Pons (tissue), 1 donor: ENCODE measurements at regions not wholly inside any gene's neighbourhood (a gene's known extent, or its start where the extent isn't known, plus 50 kb on each side); places are given as distances from the start of the nearest gene placed in this dataset.

Experiments
- DNase-seq: peaks from one replicate; pipeline ENCODE4 v3.0.0-alpha.2; 2016; ENCODE audit warnings: low spot score

DNA sequence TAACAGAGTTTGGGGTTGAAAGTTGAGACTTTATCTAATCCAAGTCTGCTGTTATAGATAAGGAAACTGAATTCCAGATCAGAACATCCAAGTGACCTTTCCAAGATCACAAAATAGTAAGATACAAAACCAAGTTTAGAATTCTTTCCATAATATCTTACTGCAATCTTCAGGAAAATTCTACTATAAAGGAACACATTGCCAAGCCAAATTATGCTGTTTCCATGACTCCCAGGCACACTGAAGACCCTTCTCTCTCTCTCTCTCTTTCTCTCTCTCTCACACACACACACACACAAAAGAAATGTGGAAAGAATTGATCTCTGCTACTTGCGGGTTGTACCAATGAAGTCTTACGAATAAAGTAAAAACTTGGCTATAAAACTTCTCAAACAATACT, 398.4 kb downstream of the METTL4 start:
- no peak for DNase-seq

DNA sequence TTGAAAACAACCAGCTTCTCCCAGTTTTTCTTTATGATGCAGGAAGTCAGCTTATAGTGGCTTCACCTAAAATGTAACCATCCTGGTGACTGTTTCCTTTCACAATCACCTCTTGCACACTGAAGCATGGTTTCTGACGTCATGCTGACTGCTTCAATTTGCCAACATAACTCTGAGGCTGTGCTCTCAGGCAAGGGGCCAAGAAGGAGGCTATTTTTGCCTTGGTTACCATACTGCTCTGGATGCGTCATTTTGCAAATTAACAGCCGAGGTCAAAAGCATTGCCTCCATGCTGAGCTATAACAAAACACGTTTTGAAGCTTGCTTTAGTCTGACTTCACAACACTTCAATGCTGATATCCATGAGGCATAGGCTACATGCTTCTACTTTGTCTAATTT, 397.8 kb downstream of the METTL4 start:
- no peak for DNase-seq

- no peak for DNase-seq
These were observed 393.3 kb downstream of the METTL4 start for GRCh38 chr18:2178036-2178435.

GRCh38 chr18:2179498-2180183, 391.7 kb downstream of the METTL4 start:
- no peak for DNase-seq

DNA sequence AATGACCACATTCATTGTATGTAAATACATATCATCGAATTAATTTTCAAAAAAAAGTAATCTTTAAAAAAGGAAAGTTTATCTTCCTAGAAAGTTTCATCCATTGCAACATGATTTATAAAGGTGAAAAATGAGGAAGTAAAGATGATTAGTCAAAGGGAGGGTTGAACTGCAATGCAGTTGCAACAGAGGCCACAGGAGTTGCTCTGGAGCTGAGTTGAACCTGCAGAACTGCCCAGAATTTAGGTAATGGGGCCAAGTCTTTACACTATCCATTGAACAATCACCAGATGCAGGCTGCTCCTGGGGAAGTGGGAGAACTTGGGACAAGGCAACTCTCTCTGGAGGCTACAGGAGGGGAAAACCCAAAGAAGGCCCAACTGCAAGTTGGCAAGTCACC, 390.7 kb downstream of the METTL4 start:
- no peak for DNase-seq

DNA sequence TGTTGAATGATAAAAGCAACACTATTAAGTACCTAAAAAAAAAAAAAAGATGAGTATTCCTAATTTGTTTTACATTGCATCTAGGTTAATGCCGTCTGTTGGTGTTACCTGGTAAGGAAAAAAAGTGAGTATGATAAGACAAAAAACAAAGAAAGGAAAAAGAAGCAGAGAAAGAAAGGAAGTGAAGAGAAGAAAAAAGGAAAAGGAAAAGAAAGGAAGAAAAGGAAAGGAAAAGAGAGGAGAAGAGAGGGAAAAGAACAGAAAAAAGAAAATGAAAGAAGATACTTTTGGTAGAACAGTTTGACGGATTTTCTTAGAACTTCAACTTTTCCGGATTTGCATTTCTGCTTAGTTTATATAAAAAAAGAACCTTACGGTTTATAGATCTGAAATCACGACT, 387.9 kb downstream of the METTL4 start:
- DNase-seq: no peak

DNA sequence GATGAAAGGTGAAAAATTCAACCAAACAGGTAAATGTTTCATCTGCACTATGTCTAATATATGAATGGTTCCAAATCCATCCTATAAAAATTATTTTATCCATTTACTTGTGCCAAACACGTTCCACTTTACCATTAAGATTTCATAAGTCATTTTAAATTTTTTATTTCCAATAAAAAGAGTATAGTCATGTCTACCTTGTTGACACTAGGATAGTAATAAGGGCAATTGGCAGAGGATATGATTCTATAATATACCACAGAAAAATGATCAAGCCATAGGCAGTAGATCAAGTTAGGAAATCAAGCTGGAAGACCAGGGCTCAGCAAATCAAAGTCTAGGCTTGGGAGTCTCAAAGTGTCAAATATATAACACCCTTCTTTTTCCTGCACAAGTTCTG, 384.3 kb downstream of the METTL4 start:
- DNase-seq: no peak

DNA sequence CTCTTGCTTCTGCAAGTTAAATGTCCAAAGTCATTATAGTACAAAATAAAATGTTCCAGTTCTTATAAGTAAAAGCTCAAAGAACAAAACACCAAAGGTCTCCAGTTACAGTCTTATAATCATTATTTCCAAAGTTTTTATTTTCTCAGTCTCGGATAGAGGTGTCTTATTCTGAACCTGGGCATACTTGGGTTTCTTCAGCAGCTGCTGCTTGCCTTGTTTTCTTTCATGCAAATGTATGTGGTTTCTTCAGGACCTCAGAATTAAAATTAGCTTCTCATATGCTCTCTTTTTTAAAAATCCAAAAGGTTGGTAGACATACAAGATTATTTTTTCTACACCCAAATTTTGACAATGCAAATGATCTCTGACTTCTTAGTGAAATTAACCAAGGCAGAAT, 383.0 kb downstream of the METTL4 start:
- no peak for DNase-seq

DNA sequence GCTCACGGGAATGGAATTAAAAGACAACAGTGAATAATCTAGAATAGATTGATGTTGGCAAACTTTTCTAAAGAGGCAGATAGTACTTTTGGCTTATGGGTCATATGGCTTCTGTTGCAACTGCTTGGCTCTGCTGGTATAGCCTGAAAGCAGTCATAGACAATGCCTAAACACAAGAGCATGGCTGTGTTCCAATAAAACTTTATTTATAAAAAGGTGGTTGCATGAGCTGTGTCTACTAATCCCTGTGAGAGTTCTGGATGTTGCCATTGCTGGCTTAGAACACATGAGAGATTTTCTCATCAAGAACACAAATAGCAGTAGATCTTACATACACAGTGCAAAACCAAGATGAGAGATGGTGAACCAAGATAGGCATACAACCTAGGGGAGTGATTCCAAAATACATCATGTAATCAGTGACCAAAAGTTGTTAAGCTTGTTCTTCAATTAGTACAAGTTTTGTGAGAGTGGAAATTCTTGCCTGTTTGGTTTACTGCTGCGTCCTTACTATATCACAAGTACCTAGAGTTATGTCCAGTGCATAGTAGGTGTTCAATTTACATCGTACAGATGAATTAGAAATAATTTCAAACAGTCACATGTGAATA, 380.0 kb downstream of the METTL4 start:
- no peak for DNase-seq

GRCh38 chr18:2192562-2192961, 378.7 kb downstream of the METTL4 start:
- no peak for DNase-seq

DNA sequence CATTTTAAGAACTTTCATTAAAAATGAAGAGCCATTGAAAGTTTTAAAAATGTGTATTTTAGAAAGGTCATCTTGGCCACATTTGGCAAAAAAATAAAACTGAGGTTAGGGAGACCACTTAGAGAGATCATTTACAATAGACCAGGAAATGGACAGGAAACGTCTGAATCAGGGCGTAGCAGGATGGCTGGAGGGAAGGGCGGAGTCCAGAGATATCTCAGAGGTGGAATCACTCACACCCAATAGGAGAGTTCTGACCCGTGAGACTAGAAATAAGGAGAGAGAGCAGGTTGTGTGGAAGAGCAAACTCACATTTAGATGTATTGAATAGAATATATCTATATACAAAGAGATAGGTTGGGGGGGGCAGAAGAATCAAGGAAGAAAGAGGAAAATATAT, 373.4 kb downstream of the METTL4 start:
- no peak for DNase-seq

GRCh38 chr18:2199060-2199459, 372.2 kb downstream of the METTL4 start:
- DNase-seq: no peak

GRCh38 chr18:2201036-2201600, 370.2 kb downstream of the METTL4 start:
- DNase-seq: no peak

GRCh38 chr18:2204736-2205135, 366.6 kb downstream of the METTL4 start:
- no peak for DNase-seq

DNA sequence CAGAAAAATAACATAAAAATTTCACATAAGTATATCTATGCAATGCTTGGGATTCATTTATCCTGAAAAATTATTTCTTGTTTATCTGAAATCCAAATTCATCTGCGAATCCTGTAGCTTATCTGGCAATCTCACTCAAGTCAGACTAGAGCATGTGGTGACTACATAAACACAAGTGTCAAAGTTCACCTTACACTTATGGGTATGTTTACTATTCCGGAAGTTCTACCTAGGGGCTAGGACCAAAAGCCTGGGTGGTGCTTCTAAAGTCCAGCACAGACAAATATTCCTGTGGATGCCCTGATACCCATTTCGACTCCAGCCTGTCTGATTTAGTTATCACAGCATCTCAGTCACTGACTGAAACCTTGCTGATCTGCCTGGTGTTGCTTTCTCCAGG, 364.0 kb downstream of the METTL4 start:
- no peak for DNase-seq

- no peak for DNase-seq
These were observed 358.6 kb downstream of the METTL4 start for GRCh38 chr18:2212598-2213205.

GRCh38 chr18:2213905-2214304, 357.4 kb downstream of the METTL4 start:
- no peak for DNase-seq

- no peak for DNase-seq
These were observed 353.9 kb downstream of the METTL4 start for GRCh38 chr18:2217356-2217755.

DNA sequence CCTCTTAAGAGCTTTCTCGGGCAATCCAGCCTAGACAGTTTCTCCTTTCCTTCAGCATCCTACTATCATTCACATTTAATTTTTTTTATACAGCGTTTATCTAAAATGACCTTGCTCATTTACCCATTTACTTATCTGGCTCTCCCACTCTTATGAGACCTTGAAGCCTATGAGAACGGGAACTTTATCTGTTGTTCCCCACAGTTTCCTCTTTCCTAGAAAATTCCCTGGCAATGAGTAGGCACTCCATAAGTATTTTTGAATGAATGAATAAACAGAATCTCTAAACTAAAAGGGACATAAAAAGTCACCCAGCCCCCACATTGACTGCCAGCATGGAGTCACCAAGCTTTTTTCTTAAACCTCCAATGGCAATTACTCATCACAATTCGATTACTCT, 353.2 kb downstream of the METTL4 start:
- DNase-seq: no peak

DNA sequence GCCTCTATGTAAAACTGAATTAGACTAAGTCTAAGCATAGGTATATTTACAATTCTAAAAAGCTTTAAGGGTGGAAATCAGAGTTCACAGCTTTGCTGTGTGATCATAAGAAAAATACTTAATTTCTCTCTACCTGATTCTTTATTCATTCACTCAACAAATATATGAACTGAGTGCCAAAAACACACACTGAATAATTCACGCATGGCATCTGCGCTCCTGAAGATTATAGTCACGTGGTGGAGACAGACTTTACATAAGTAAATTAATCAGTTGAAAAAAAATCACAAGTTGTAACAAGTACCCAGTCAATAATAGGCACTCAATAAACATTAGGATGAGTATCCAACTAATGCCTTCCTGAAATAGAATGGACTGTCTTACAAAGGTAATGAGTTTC, 351.6 kb downstream of the METTL4 start:
- DNase-seq: no peak

DNA sequence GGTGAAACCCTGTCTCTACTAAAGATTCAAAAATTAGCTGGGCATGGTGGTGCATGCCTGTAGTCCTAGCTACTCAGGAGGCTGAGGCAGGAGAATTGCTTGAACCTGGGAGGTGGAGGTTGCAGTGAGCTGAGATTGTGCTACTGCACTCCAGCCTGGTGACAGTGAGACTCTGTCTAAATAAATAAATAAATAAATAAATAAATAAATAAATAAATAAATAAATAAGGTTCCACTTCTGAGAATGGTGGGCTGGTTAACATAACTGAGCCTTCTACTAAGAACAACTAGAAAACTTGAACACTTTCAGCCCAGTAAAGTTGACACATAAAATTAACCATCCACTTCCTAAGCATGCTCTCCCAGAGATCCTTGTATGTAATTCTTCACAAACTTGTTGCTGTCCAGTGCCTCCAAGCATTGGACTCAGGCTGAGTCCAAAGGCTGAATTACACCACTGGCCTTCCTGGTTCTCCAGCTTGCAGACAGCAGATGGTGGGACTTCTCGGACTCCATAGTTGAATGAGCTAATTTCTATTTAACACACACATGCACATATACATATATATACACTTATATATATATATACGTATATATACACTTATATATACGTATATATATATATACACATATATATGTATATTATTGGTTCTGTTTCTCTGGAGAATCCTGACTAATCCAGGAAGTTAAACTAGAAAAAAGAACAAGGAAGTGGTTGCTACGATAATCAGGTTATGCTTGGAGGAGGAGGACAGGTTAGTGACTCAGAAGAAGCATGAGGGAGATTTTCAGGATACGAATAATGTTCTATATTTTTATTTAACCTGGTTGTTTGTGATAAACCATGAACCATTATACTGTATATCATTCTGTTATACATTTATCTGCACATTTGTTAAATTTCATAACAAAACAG, 348.8 kb downstream of the METTL4 start:
- DNase-seq: no peak

DNA sequence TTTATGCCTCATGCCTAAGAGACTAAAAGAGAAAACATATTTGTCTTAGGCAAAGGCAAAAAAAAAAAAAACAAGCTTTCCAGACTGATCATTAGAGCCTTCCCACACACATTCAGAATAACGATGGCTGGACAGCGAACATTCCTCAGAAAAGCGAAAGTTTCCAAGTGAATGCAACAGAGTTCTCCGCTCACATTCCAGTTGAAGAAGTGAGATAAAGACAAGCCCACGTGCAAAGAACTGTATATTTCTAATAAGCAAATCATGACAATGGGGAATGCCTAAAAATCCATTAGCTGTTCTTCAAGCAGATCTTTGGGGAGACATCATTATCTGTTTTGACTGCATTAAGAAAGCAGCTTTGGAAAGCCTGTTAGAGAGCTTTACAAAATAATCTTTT, 347.9 kb downstream of the METTL4 start:
- DNase-seq: no peak
